HL-60 (cell line): ENCODE measurements at regions not wholly inside any gene's neighbourhood (a gene's known extent, or its start where the extent isn't known, plus 50 kb on each side); places are given as distances from the start of the nearest gene placed in this dataset.

Source experiments
- POLR2AphosphoS5 ChIP-seq: IDR thresholded peaks from 2 replicates; pipeline ENCODE4 v1.6.1; 2012; ENCODE audit warnings: low read depth
- TF ChIP-seq, protein P1 (sequence below): IDR thresholded peaks from one replicate; pipeline ENCODE4 v1.5.1; 2011; ENCODE audit warnings: low read length, control low read depth, inconsistent platforms; ENCODE audit not compliant: insufficient read depth

DNA sequence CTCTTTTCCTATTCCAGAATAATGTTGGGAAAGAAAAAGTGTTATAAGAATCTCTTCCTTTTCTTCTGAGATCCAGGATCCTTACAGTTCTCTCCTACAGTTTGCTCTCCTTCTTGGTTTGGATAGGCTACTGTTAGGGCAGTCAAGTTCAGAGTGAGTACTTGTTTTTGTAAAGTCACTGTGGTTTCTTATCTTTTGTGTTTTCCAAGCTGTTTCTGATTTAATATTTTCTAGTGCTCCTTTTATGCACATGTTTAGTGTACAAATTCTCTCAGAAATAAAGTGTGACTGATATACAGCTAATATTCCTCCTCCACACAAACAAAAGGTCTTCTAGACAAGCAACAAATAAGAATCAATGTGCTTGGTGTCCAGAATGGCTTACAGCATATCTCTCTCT is 107.7 kb downstream of the BACH1 start:
- no peak for TF ChIP-seq POLR2AphosphoS5
- TF ChIP-seq, protein P1, sequence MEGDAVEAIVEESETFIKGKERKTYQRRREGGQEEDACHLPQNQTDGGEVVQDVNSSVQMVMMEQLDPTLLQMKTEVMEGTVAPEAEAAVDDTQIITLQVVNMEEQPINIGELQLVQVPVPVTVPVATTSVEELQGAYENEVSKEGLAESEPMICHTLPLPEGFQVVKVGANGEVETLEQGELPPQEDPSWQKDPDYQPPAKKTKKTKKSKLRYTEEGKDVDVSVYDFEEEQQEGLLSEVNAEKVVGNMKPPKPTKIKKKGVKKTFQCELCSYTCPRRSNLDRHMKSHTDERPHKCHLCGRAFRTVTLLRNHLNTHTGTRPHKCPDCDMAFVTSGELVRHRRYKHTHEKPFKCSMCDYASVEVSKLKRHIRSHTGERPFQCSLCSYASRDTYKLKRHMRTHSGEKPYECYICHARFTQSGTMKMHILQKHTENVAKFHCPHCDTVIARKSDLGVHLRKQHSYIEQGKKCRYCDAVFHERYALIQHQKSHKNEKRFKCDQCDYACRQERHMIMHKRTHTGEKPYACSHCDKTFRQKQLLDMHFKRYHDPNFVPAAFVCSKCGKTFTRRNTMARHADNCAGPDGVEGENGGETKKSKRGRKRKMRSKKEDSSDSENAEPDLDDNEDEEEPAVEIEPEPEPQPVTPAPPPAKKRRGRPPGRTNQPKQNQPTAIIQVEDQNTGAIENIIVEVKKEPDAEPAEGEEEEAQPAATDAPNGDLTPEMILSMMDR, result no peak
